Lung (tissue), 11 donors: ENCODE measurements at regions not wholly inside any gene's neighbourhood (a gene's known extent, or its start where the extent isn't known, plus 50 kb on each side); places are given as distances from the start of the nearest gene placed in this dataset.
"Not testable (repeated sequence)": the region's sequence is repeated elsewhere in the genome, so short reads cannot be mapped to it uniquely, and the experiment has no call there.

ENCODE experiments used
- ATAC-seq: fragments of 200-7000 bp; cut with Tn5 transposase; one replicate; pipeline ENCODE4 v1.9.1; 2020; ENCODE audit warnings: moderate number of reproducible peaks; ENCODE audit not compliant: insufficient read depth, low FRiP score
- DNase-seq, 3 donors: peaks; one replicate each; pipeline ENCODE4 v3.0.0-alpha.2; 2013 to 2017
- H3K27ac ChIP-seq, 2 donors: one replicate each; pipeline ENCODE4 v1.5.1; 2013; ENCODE audit warnings: mild to moderate bottlenecking in 2 of 2, moderate library complexity in 2 of 2, control low read depth in 1 of 2, inconsistent platforms in 1 of 2, low read depth in 1 of 2, low read length in 1 of 2
- H3K27me3 ChIP-seq, 3 donors: one replicate each; pipeline ENCODE4 v1.5.1; 2013; ENCODE audit warnings: low read length in 2 of 3; ENCODE audit not compliant: control insufficient read depth in 3 of 3, insufficient read depth in 3 of 3
- H3K36me3 ChIP-seq, 4 donors: one replicate each; pipeline ENCODE4 v1.5.1; 2013; ENCODE audit warnings: low read length in 4 of 4, mild to moderate bottlenecking in 1 of 4, moderate library complexity in 1 of 4; ENCODE audit not compliant: control insufficient read depth in 4 of 4, insufficient read depth in 4 of 4
- H3K4me1 ChIP-seq, 5 donors: one replicate each; pipeline ENCODE4 v1.5.1; 2013; ENCODE audit warnings: low read length in 5 of 5, mild to moderate bottlenecking in 2 of 5, moderate library complexity in 1 of 5; ENCODE audit not compliant: control insufficient read depth in 5 of 5, insufficient read depth in 5 of 5
- H3K4me3 ChIP-seq: one replicate; pipeline ENCODE4 v1.5.1; 2013; ENCODE audit warnings: mild to moderate bottlenecking, control low read depth, moderate library complexity
- H3K9ac ChIP-seq, 2 donors: one replicate each; pipeline ENCODE4 v1.5.1; 2013; ENCODE audit warnings: low read length in 2 of 2, control low read depth in 1 of 2; ENCODE audit not compliant: insufficient read depth in 1 of 2
- H3K9me3 ChIP-seq, 4 donors: one replicate each; pipeline ENCODE4 v1.5.1; 2013; ENCODE audit warnings: low read length in 3 of 4, mild to moderate bottlenecking in 1 of 4, moderate library complexity in 1 of 4; ENCODE audit not compliant: control insufficient read depth in 4 of 4, insufficient read depth in 3 of 4
- WGBS, 2 donors: extraction: QIAGEN DNeasy Blood & Tissue Kit; methylation state at CpG; one replicate each; pipeline ENCODE4 v1.1.7; 2013; 5-methylcytosine and 5-hydroxymethylcytosine counted together
- TF ChIP-seq, protein P1 (sequence below): IDR thresholded peaks from 2 replicates; pipeline ENCODE4 v1.5.1; 2012; ENCODE audit warnings: mild to moderate bottlenecking; ENCODE audit errors: control extremely low read depth, extremely low read depth
- donor health status: control.
- donor health status: control.
- donor health status: Bipolar disorder and iron deficiency.
- donor health status: healthy.
- donor health status: DM: yes; HTN: yes; CAD: no.

DNA sequence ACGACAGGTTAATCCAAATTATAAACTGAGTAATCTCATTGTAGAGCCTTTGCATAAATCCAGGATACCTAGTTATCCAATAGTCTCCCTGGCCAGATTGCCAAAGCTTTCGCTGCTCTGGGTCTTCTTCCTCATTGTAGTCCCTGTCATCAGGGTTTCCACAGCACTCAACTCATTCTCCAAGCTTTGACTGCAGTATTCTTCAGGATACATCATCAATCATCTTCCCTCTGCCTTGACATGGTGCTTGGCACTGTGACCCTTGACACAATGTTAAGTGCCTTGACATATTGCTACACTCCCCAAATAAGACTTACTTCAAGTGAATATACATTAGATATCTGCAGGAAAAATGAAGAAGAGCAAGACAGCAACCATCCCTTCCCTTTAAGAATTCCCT is 60.1 kb upstream of the RESF1 start:
- TF ChIP-seq, protein P1, sequence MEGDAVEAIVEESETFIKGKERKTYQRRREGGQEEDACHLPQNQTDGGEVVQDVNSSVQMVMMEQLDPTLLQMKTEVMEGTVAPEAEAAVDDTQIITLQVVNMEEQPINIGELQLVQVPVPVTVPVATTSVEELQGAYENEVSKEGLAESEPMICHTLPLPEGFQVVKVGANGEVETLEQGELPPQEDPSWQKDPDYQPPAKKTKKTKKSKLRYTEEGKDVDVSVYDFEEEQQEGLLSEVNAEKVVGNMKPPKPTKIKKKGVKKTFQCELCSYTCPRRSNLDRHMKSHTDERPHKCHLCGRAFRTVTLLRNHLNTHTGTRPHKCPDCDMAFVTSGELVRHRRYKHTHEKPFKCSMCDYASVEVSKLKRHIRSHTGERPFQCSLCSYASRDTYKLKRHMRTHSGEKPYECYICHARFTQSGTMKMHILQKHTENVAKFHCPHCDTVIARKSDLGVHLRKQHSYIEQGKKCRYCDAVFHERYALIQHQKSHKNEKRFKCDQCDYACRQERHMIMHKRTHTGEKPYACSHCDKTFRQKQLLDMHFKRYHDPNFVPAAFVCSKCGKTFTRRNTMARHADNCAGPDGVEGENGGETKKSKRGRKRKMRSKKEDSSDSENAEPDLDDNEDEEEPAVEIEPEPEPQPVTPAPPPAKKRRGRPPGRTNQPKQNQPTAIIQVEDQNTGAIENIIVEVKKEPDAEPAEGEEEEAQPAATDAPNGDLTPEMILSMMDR = no peak
- H3K27me3 ChIP-seq = no peaks in the 10 kb centered on the region
- no peak overlapping the region for H3K9ac ChIP-seq
- ATAC-seq (no peak), DNase-seq (no peak)
- no peaks in the 10 kb centered on the region for H3K36me3 ChIP-seq
- WGBS, 2 donors = 58 to 67% methylated on average over 2 of the region's 2 CpGs
- no peak overlapping the region for H3K4me3 ChIP-seq
- H3K4me1 ChIP-seq = peaks cover 0 to 3% (median 0%) of the 10 kb centered on the region in 5 donors
- H3K27ac ChIP-seq = no peak overlapping the region
- H3K9me3 ChIP-seq = peaks cover 0 to 2% (median 0%) of the 10 kb centered on the region in 4 donors

DNA sequence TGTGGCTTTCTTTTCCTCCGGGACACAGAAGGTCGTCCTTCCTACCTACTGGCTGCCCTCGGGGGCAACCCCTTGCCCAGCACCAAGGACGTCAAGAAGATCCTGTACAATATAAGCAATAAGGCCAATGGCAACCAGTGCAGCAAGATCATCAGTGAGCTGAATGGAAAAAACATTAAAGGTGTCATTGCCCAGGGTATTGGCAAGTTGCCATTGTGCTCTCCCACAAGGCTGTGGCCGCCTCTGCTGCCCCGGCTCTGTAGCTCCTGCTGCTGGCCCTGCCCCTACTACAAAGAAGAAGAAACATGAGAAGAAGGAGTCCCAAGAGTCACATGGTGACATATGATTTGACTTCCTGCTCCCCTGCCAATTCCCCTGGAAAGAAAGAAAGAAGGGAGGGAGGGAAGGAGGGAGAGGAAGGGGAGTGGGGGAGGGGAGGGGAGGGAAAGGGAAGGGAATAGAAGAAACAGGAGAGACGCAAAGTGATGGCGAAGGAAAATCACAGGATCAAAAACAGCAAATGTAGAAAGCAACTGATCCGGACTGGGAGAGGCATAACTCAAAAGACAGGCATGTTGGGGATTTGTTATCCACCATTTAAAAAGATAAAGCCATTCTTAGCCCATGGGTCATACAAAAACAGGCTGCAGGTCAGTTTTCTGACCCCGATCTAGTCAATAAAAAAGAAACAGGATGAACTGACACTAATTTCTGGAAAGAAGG is 61.3 kb upstream of the RESF1 start:
- no peaks in the 10 kb centered on the region for H3K27me3 ChIP-seq
- no peak overlapping the region for H3K4me3 ChIP-seq
- 49 to 52% methylated on average over 10 of the region's 10 CpGs for WGBS, 2 donors
- no peaks in the 10 kb centered on the region for H3K36me3 ChIP-seq
- peaks cover 0 to 2% (median 0%) of the 10 kb centered on the region in 4 donors for H3K9me3 ChIP-seq
- TF ChIP-seq, protein P1 = no peak
- no peak overlapping the region for H3K9ac ChIP-seq
- H3K27ac ChIP-seq = peak overlapping the region in 1 of 2 donors; percentile 20
- peaks cover 0 to 3% (median 0%) of the 10 kb centered on the region in 5 donors for H3K4me1 ChIP-seq
- no peak for ATAC-seq
- peak in 1 of 3 donors; percentile 19 for DNase-seq

DNA sequence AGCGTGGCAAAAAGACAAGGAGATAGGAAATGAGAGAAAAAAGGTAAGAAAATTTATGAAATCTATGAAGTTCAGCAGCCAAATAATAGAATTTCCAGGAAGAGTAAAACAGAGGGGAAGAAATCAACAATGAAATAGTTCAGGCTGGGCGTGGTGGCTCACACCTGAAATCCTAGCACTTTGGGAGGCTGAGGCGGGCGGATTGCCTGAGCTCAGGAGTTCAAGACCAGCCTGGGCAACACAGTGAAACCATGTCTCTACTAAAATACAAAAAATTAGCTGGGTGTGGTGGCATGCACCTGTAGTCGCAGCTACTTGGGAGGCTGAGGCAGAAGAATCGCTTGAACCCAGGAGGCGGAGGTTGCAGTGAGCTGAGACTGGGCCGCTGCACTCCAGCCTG is 62.1 kb upstream of the RESF1 start:
- H3K27ac ChIP-seq, H3K36me3 ChIP-seq, DNase-seq, H3K9ac ChIP-seq, H3K27me3 ChIP-seq, H3K9me3 ChIP-seq, H3K4me3 ChIP-seq, ATAC-seq, H3K4me1 ChIP-seq: not testable (repeated sequence)
- 82 to 84% methylated on average over 8 of the region's 8 CpGs for WGBS, 2 donors

DNA sequence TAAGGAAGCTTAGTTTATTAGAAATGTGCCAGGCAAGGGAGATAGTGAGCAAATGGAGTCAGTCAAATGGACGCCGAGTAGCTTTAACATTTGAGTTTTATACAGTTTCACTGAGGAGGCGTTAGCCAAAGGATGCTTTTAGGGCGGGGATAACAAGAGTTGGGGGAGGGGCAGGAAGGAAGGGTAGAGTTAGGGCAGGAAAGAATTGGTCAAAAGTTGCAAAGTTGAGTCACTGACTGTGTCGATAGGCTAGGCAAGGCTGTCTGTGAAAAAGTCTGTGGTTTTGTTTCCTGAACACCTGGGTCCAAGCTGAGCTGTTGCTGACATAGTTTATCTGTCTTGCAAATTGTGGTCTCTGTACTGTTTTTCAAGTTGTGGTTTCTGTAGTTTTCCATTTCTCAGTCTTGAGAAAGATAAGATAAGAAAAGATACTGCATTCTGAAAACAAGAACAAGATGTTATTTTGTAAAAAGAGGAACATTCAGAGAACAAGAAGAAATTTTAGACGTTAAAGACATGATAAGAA is 62.6 kb upstream of the RESF1 start:
- TF ChIP-seq, protein P1 = no peak
- H3K4me3 ChIP-seq = no peak overlapping the region
- H3K27me3 ChIP-seq = no peaks in the 10 kb centered on the region
- no peak overlapping the region for H3K27ac ChIP-seq
- WGBS, 2 donors = 20 to 34% methylated on average over 6 of the region's 6 CpGs
- H3K9me3 ChIP-seq = peaks cover 0 to 2% (median 0%) of the 10 kb centered on the region in 4 donors
- H3K4me1 ChIP-seq = peaks cover 0 to 3% (median 0%) of the 10 kb centered on the region in 5 donors
- no peak overlapping the region for H3K9ac ChIP-seq
- H3K36me3 ChIP-seq = no peaks in the 10 kb centered on the region
- peak in 1 of 3 donors; percentile 10 for DNase-seq
- ATAC-seq = peak; percentile 72
